Hippocampal formation (tissue), 2 donors: ENCODE measurements at regions not wholly inside any gene's neighbourhood (a gene's known extent, or its start where the extent isn't known, plus 50 kb on each side); places are given as distances from the start of the nearest gene placed in this dataset.

Experiments
- DNase-seq, 2 donors: peaks; one replicate each; lab custom pipeline; 2025; lab: John Stamatoyannopoulos, UW

- no peak for DNase-seq
Observed at GRCh38 chr5:89929834-89930233, 479.7 kb downstream of the CETN3 start.

GRCh38 chr5:89929173-89929572 lies 480.4 kb downstream of the CETN3 start:
- DNase-seq, result no peak

GRCh38 chr5:89922161-89922560 lies 487.4 kb downstream of the CETN3 start:
- no peak for DNase-seq

- DNase-seq, result no peak
Observed at GRCh38 chr5:89917112-89917511, 492.4 kb downstream of the CETN3 start.

- DNase-seq, result no peak
Observed at GRCh38 chr5:89916131-89916530, 493.4 kb downstream of the CETN3 start.

- DNase-seq, result no peak
Observed at GRCh38 chr5:89908876-89909275, 500.7 kb downstream of the CETN3 start.

- no peak for DNase-seq
Observed at GRCh38 chr5:89904442-89904841, 505.1 kb downstream of the CETN3 start.

GRCh38 chr5:89901983-89902382 lies 507.6 kb downstream of the CETN3 start:
- DNase-seq, result peak in 1 of 2 donors; percentile 2

GRCh38 chr5:89901346-89901745 lies 508.2 kb downstream of the CETN3 start:
- peak in 1 of 2 donors; percentile 31 for DNase-seq

GRCh38 chr5:89900346-89900745 lies 509.2 kb downstream of the CETN3 start:
- DNase-seq, result no peak

- no peak for DNase-seq
Observed at GRCh38 chr5:89899559-89899958, 510.0 kb downstream of the CETN3 start.

- DNase-seq, result no peak
Observed at GRCh38 chr5:89893546-89893945, 516.0 kb downstream of the CETN3 start.

- no peak for DNase-seq
Observed at GRCh38 chr5:89885670-89886069, 523.9 kb downstream of the CETN3 start.

- no peak for DNase-seq
Observed at GRCh38 chr5:89883967-89884366, 525.6 kb downstream of the CETN3 start.

GRCh38 chr5:89878140-89879132 lies 531.1 kb downstream of the CETN3 start:
- no peak for DNase-seq

- no peak for DNase-seq
Observed at GRCh38 chr5:89871906-89872305, 537.6 kb downstream of the CETN3 start.

GRCh38 chr5:89869346-89869745 lies 540.2 kb downstream of the CETN3 start:
- DNase-seq, result no peak

- no peak for DNase-seq
Observed at GRCh38 chr5:89866410-89866809, 543.1 kb downstream of the CETN3 start.

- no peak for DNase-seq
Observed at GRCh38 chr5:89864941-89865340, 544.6 kb downstream of the CETN3 start.

GRCh38 chr5:89857790-89858189 lies 551.8 kb downstream of the CETN3 start:
- no peak for DNase-seq

GRCh38 chr5:89855417-89855816 lies 554.1 kb downstream of the CETN3 start:
- DNase-seq, result no peak

- no peak for DNase-seq
Observed at GRCh38 chr5:89851911-89852310, 557.6 kb downstream of the CETN3 start.

GRCh38 chr5:89850513-89850865 lies 559.1 kb downstream of the CETN3 start:
- no peak for DNase-seq
